Left cardiac atrium (tissue), 4 donors: ENCODE measurements at regions not wholly inside any gene's neighbourhood (a gene's known extent, or its start where the extent isn't known, plus 50 kb on each side); places are given as distances from the start of the nearest gene placed in this dataset.
"Not testable (repeated sequence)": the region's sequence is repeated elsewhere in the genome, so short reads cannot be mapped to it uniquely, and the experiment has no call there.

Experiments used
- ATAC-seq, 2 donors: fragments of 200-7000 bp; cut with Tn5 transposase; one replicate each; pipeline ENCODE4 v1.9.1; 2020; ENCODE audit warnings: mild to moderate bottlenecking in 2 of 2, moderate library complexity in 2 of 2
- DNase-seq: peaks from one replicate; pipeline ENCODE4 v3.0.0-alpha.2; 2020
- intact Hi-C, 2 donors: fragments of 100-400 bp; cut with DNase I; formaldehyde crosslinking; loops; one replicate each; pipeline versions ENCODE4 v1.14.1 to v1.15.1; 2022 to 2023
- donor health status: DM: no; HTN: yes; CAD: no.
- donor health status: DM: no; HTN: yes; CAD: no; lungs with severe emphysema.
- donor health status: DM: yes; HTN: yes; CAD: no.
- donor health status: Dilated cardiomyopathy.

- intact Hi-C loops, DNase-seq, ATAC-seq: not testable (repeated sequence)
These were observed 416.9 kb upstream of the ALCAM start for GRCh38 chr3:104949810-104950209.

- DNase-seq (no peak), ATAC-seq (no peak)
- intact Hi-C loops = no loop called here
These were observed 415.3 kb upstream of the ALCAM start for GRCh38 chr3:104951426-104951825.

DNA sequence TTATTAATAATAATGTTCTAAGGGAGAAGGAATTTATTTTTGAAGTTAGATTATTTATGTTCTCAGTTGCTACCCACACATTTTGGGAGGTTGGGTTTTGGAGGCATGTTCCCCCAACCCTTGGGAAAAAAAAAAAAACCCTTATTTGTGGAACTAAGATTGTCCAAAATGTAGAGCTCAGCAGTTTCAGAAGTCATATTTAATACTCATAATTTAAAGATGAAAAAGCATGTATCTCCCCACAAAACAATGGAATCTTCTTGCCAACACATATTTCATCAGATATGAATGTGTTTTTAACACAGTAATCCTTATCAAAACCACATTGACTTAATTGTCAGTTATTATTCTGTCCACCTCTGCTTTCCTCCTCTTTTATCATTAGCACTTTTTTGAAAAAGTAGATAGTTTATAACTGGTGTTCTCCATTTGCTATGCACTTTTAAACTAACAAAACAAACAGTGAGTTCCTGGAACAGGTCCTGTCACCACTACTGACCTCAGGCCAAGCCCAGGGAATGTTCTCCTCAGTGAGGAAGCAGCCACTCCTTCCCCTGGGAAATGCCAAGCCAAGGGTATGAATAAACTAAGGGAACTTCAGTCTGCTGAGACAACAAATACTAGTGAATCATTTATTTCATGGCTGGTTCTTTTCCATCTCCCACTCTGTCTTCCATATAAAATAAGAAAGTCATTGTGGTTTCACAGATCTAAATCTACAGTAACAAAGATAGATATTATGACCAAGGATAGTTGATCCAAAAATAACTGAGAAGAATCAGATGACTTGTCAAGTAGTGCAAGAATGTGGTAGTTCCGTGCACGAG lies 414.4 kb upstream of the ALCAM start:
- no peak for DNase-seq
- ATAC-seq = no peak
- intact Hi-C loops = no loop called here

DNA sequence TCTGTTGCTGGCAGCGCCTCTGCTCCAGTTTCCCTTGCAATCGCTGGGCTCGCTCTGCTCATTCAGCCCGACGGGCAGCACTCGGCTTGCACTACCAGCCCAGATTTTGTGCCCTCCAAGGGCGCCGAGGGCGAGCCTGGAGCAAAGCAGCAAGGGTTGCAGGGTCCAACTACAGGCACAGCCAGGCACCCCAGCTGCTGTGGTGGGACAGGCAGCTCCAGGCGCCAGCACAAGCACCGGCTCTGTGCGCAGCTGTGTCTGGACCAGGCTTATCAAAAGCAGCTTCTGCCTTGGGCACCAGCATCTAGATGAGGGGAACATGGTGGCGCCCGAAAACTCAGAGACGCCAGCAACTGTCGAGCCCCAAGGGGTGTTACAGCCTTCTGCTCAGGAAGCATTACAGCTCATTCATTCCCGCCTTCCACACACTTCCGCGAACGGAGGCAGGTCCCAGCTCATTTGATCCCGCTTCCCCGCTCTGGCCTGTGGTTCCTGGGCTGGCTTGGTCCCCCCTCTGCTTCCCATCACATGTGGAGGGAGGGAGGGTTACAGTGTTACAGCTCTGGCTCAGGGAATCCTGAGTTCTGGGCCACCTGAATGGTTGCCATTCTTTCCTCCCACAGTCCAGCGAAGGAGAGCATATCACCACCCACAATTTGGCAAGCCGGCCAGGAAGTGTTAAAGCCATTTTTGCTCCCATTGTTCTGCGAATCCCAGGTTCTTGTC lies 409.9 kb upstream of the ALCAM start:
- ATAC-seq (no peak), DNase-seq (no peak)
- intact Hi-C loops = no loop called here

GRCh38 chr3:104960579-104960978 lies 406.1 kb upstream of the ALCAM start:
- ATAC-seq = no peak
- no peak for DNase-seq
- intact Hi-C loops = no loop called here

DNA sequence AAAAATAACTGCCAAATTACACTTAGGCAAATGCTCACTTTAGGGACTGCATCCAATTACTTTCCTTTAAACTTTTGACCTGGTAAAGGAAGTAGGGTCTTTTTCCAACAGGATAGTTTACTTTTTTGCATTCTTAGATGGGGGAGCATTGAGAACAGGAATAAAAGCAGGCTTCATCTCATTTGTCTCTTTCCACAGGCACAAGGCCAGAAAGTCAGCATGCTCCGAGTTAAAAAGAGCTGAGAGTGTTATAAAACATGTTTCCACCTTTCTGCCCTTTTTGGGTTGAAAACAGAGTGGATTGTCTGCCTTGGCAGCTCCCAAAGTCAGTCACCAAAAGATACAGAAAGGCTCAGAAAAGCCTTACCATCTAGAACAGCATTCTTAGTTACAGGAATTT lies 404.9 kb upstream of the ALCAM start:
- no peak for ATAC-seq
- DNase-seq = no peak
- intact Hi-C loops = no loop called here

DNA sequence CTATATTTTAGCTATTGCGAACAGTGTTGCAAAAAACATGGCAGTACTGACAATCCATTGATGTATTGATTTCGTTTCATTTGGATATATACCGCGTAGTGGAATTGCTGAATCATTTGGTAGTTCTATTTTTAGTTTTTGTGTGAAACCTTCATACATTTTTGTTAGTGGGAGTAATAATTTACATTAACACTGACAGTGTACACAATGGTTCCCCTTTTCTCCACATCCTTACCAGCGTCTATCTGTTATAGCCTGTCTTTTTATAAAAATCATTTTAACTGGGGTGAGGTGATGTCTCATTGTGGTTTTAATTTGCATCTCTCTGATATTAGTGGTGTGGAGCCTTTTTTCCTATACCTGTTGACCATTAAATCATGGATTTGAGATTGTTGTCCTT lies 392.4 kb upstream of the ALCAM start:
- ATAC-seq (no peak), DNase-seq (no peak)

GRCh38 chr3:104977719-104978118 lies 389.0 kb upstream of the ALCAM start:
- ATAC-seq = no peak
- DNase-seq = no peak
- intact Hi-C loops = no loop called here

More for the DNA sequence above, 392.4 kb upstream of the ALCAM start:
- intact Hi-C loops = no loop called here

GRCh38 chr3:104982130-104982529 lies 384.6 kb upstream of the ALCAM start:
- no peak for ATAC-seq
- DNase-seq = no peak
- intact Hi-C loops = no loop called here

GRCh38 chr3:104987859-104988258 lies 378.9 kb upstream of the ALCAM start:
- intact Hi-C loops = no loop called here
- ATAC-seq (no peak), DNase-seq (no peak)

GRCh38 chr3:104988496-104988895 lies 378.2 kb upstream of the ALCAM start:
- intact Hi-C loops = no loop called here
- no peak for ATAC-seq
- DNase-seq = no peak

DNA sequence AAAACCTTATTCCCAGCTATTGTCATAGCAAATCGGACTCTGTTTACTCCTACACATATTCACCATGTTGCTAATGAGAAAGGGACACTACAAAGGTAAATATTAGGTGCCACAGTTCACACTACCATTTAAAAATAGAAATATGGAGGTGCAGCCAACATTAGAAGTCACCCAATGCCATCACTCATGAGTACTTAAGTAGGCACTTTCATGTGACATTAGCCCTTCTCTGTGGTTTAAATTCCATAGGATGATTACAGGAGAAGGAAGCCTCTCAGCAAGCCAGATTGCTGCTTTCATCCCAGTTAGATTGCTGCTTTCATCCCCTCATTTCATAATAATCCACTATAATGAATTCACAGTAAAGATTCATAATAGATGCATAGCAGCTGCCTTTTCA lies 376.8 kb upstream of the ALCAM start:
- DNase-seq (no peak), ATAC-seq (no peak)
- intact Hi-C loops = no loop called here

DNA sequence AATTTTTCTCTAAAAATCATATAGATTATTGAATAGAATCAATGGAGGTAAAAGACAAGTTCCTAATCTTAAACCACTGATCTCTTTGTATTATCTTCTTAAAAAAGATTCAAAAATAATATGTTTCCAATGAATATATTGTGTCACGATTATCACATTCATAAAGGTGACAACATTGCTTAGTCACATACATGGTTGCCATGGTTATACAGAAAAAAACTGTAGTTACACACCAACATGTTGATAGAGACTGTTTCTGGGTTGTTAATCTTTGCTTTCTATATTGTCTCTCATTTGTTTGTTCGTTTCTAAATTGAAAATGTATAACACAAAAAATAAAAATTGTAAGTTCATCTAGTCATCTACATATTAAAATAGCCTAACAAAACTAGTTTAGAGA lies 376.0 kb upstream of the ALCAM start:
- intact Hi-C loops = no loop called here
- DNase-seq (no peak), ATAC-seq (no peak)

GRCh38 chr3:104992676-104993075 lies 374.0 kb upstream of the ALCAM start:
- DNase-seq (no peak), ATAC-seq (no peak)
- intact Hi-C loops = no loop called here

- intact Hi-C loops = no loop called here
- no peak for DNase-seq
- ATAC-seq = no peak
These were observed 360.5 kb upstream of the ALCAM start for GRCh38 chr3:105006164-105006563.

DNA sequence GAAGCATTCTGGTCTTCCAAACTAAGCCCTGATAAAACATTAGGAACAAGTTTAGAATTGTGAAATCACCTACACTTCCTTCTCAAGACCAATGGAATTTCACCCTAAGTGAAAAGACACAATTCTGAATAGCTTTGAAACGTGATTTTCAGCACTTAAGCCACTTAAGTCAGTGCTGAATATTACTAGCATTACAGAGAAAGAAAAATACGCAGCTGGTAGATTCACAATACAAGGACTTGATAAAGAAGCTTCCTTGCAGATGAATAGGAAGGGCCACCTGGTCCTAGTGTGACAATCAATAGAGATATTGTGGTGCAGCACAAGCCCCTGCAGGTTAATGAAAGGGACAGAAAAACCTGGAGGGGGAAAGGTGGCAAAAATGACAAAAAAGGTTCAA lies 353.1 kb upstream of the ALCAM start:
- ATAC-seq (no peak), DNase-seq (no peak)
- intact Hi-C loops = no loop called here

DNA sequence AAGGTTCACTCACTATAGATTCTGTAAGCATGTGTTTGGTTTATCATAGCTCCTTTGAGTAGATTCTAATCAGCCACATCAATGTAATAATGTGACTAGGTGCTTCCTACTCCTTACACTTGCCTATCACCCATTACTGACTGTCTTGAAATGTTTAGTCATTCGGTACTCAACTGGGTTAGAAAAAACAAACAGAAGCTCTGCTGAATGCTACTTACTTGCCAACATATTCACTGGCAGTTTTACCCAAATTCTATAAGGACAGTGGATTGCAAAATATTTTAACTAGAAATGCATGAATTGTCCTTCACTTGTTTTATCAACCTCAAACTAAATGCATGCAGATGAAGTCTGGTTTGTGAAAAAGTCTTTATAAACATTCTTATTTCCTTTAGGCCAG lies 352.1 kb upstream of the ALCAM start:
- intact Hi-C loops = no loop called here

GRCh38 chr3:105022813-105023212 lies 343.9 kb upstream of the ALCAM start:
- intact Hi-C loops = no loop called here
- no peak for ATAC-seq
- no peak for DNase-seq

More for the DNA sequence above, 352.1 kb upstream of the ALCAM start:
- ATAC-seq = no peak
- no peak for DNase-seq

GRCh38 chr3:105030211-105030610 lies 336.5 kb upstream of the ALCAM start:
- intact Hi-C loops = no loop called here
- ATAC-seq (no peak), DNase-seq (no peak)

DNA sequence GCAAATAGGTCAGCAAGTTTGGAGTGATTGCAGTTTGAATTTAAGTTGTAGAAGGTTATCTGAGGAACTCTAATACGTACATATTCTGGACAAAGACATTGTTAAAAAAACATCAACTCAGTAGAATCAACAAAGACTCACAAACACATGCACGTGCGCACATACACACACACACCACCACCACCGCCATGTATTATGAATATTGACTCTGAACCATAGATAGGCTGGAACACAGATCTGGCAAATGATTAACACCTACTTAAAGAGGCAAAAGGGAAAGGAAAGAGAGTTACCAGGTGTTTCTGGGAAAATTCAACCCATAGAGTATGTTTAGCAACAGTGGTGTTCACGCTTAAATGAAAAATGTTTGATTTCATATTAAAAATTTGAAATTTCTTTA lies 334.2 kb upstream of the ALCAM start:
- intact Hi-C loops = no loop called here
- DNase-seq (no peak), ATAC-seq (no peak)

- no peak for ATAC-seq
- no peak for DNase-seq
- intact Hi-C loops = no loop called here
These were observed 333.6 kb upstream of the ALCAM start for GRCh38 chr3:105033081-105033480.
